ENCODE measurements at regions not wholly inside any gene's neighbourhood (a gene's known extent, or its start where the extent isn't known, plus 50 kb on each side); places are given as distances from the start of the nearest gene placed in this dataset.

DNA sequence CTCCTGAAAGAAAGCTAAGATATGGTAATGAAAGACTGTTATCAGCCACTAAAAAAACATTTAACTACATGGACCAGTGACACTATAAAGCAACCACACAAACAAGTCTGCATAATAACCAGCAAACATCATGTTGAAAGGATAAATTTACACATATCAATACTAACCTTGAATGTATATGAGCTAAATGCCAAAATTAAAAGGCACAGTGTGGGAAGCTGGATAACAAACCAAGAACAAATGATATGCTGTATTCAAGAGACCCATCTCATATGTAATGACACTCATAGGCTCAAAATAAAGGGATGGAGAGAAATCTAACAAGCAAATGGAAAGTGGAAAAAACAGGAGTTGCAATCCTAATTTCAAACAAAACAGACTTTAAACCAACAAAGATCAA is 213.1 kb upstream of the CDH2 start:
- no peaks in the 10 kb centered on the region for H3K9me3 ChIP-seq
- intact Hi-C loops (cut with DNase I), result no loop called here
- DNase-seq (no peak), ATAC-seq (no peak)
- no peaks in the 10 kb centered on the region for H3K4me1 ChIP-seq
- H3K27ac ChIP-seq, result no peak overlapping the region
- H3K36me3 ChIP-seq, result no peaks in the 10 kb centered on the region
- H3K27me3 ChIP-seq, result no peaks in the 10 kb centered on the region
- no peak for TF ChIP-seq CTCF (IDR thresholded peaks at IDR 0.05)
- no peak overlapping the region for H3K4me3 ChIP-seq

DNA sequence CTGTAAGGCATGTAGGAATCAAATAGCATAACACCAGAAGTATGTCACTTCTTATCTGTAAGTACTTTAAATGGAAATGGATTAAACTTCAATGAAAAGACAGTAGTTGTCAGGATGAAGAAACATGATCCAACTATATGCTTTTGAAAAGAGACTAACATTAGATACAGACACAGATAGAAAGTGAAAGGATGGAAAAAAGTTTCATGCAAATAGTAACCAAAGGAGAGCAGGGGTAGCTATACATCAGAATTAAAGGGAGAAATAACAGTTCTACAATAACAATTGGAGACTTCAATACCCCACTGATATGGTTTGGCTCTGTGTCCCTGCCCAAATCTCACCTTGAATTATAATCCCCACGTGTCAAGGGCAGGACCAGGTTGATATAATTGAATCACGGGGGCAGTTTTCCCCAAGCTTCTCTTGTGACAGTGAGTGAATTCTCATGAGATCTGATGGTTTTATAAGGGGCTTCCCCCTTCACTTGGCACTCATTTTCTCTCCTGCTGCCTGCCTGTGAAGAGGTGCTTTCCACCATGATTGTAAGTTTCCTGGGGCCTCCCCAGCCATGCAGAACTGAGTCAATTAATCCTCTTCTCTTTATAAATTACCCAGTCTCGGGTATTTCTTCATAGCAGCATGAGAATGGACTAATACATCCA is 205.4 kb upstream of the CDH2 start:
- TF ChIP-seq CTCF (IDR thresholded peaks at IDR 0.05), result no peak
- no peak for ATAC-seq
- H3K27ac ChIP-seq, result no peak overlapping the region

GRCh38 chr18:28372186-28372585 is 195.3 kb upstream of the CDH2 start:
- Histone ChIP-seq H3K27me3 (no peaks in the 10 kb centered on the region), H3K4me1 (no peaks in the 10 kb centered on the region), H3K9me3 (no peaks in the 10 kb centered on the region), H3K36me3 (no peaks in the 10 kb centered on the region), H3K27ac (no peak overlapping the region), H3K4me3 (no peak overlapping the region)
- no peak for DNase-seq
- TF ChIP-seq CTCF (IDR thresholded peaks at IDR 0.05), result no peak
- ATAC-seq, result no peak
- intact Hi-C loops (cut with DNase I), result no loop called here

More for the DNA sequence above, 205.4 kb upstream of the CDH2 start:
- no peaks in the 10 kb centered on the region for H3K4me1 ChIP-seq
- H3K4me3 ChIP-seq, result no peak overlapping the region
- no peaks in the 10 kb centered on the region for H3K27me3 ChIP-seq
- intact Hi-C loops (cut with DNase I), result no loop called here
- DNase-seq, result no peak
- H3K36me3 ChIP-seq, result no peaks in the 10 kb centered on the region
- no peaks in the 10 kb centered on the region for H3K9me3 ChIP-seq

DNA sequence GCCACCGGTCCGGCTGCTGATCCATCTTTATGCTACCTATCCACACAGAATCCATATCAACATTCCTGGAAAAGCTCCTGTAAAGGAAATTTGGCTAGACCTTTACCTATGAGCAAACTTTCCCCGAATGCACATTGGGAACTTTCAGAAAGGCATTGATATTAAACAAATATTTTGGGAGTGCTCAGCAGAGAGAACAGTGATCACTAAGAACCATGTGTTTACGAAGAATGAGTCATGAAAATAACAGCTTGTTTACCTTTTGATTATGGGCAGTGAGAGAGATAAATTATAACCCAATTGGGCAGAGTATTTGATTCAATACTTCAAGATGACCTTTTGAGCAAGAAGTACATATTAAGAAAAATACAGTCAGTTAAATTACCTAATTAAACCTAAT is 189.7 kb upstream of the CDH2 start:
- Histone ChIP-seq H3K27me3 (no peaks in the 10 kb centered on the region), H3K4me1 (no peaks in the 10 kb centered on the region), H3K27ac (no peak overlapping the region), H3K36me3 (no peaks in the 10 kb centered on the region), H3K4me3 (no peak overlapping the region), H3K9me3 (no peaks in the 10 kb centered on the region)
- DNase-seq (no peak), ATAC-seq (no peak)
- TF ChIP-seq CTCF (IDR thresholded peaks at IDR 0.05), result no peak
- intact Hi-C loops (cut with DNase I), result no loop called here

DNA sequence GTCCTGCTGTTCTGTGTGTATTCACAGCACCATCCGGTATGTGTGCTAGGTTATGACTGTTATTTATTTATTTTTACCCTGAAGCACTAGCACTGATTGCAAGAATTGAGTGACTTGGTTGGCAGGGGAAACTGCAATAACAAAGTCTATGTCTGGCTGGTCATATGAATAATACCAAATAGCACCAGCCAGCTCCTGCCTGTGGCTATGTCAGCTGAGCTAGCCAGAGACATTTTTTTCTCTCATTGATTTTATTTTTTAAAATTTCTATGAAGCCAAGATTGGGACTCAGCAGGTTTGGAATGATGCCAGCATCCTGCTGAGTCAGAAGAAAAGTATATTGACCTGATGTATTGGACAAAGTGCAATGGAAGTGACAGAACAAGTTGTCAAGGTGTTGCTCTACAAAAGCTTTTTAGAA is 188.5 kb upstream of the CDH2 start:
- Histone ChIP-seq H3K27ac (no peak overlapping the region), H3K27me3 (no peaks in the 10 kb centered on the region), H3K4me3 (no peak overlapping the region), H3K36me3 (no peaks in the 10 kb centered on the region), H3K4me1 (no peaks in the 10 kb centered on the region), H3K9me3 (no peaks in the 10 kb centered on the region)
- intact Hi-C loops (cut with DNase I), result no loop called here
- no peak for DNase-seq
- no peak for ATAC-seq
- TF ChIP-seq CTCF (IDR thresholded peaks at IDR 0.05), result no peak

GRCh38 chr18:28363124-28363523 is 186.2 kb upstream of the CDH2 start:
- ATAC-seq (no peak), DNase-seq (no peak)
- H3K4me3 ChIP-seq, result no peak overlapping the region
- no peaks in the 10 kb centered on the region for H3K36me3 ChIP-seq
- no peaks in the 10 kb centered on the region for H3K9me3 ChIP-seq
- TF ChIP-seq CTCF (IDR thresholded peaks at IDR 0.05), result no peak
- no peaks in the 10 kb centered on the region for H3K27me3 ChIP-seq
- no peak overlapping the region for H3K27ac ChIP-seq
- intact Hi-C loops (cut with DNase I), result no loop called here
- no peaks in the 10 kb centered on the region for H3K4me1 ChIP-seq

Measured in upper lobe of right lung (tissue), 1 donor.